Fibroblast of lung (primary cell): ENCODE measurements at regions not wholly inside any gene's neighbourhood (a gene's known extent, or its start where the extent isn't known, plus 50 kb on each side); places are given as distances from the start of the nearest gene placed in this dataset.

Experiments
- DNase-seq, 2 donors: peaks; one replicate each; pipeline versions ENCODE4 v3.0.0 to v3.0.0-alpha.2; 2010; ENCODE audit warnings: low read depth in 2 of 2
- H2AFZ ChIP-seq: 2 replicates; pipeline ENCODE4 v1.5.1; 2012; ENCODE audit warnings: low read length, control low read depth, inconsistent platforms
- H3K27ac ChIP-seq: 2 replicates; pipeline ENCODE4 v1.5.1; 2011; ENCODE audit warnings: low read length, control low read depth; ENCODE audit not compliant: insufficient read depth
- H3K27me3 ChIP-seq: 2 replicates; pipeline ENCODE4 v1.5.1; 2011; ENCODE audit warnings: mild to moderate bottlenecking, low read length; ENCODE audit not compliant: control insufficient read depth, insufficient read depth
- H3K36me3 ChIP-seq: 2 replicates; pipeline ENCODE4 v1.5.1; 2011; ENCODE audit warnings: low read length; ENCODE audit not compliant: control insufficient read depth, insufficient read depth
- H3K4me1 ChIP-seq: 2 replicates; pipeline ENCODE4 v1.5.1; 2011; ENCODE audit warnings: low read length; ENCODE audit not compliant: control insufficient read depth, insufficient read depth; ENCODE audit errors: extremely low read depth
- H3K4me2 ChIP-seq: 2 replicates; pipeline ENCODE4 v1.5.1; 2011; ENCODE audit warnings: low read length, control low read depth; ENCODE audit not compliant: insufficient read depth; ENCODE audit errors: extremely low read depth
- H3K4me3 ChIP-seq, 4 experiments: fragments of 200-600 bp in 1 of 4; sonication (generic) in 1 of 4; replicated peaks in 1 of 4; 2 replicates each; pipeline ENCODE4 v1.5.1; 2011 to 2016; ENCODE audit warnings: low read length in 4 of 4, low read depth in 3 of 4, mild to moderate bottlenecking in 3 of 4, control low read depth in 2 of 4, inconsistent platforms in 1 of 4, mixed read lengths in 1 of 4; ENCODE audit not compliant: insufficient read depth in 1 of 4; ENCODE audit errors: control extremely low read depth in 1 of 4
- H3K79me2 ChIP-seq: 2 replicates; pipeline ENCODE4 v1.5.1; 2012; ENCODE audit warnings: mild to moderate bottlenecking, low read length, inconsistent platforms; ENCODE audit not compliant: control insufficient read depth, insufficient read depth
- H3K9ac ChIP-seq: 2 replicates; pipeline ENCODE4 v1.5.1; 2011; ENCODE audit warnings: mild to moderate bottlenecking, low read length, control low read depth; ENCODE audit not compliant: insufficient read depth
- H3K9me3 ChIP-seq: 2 replicates; pipeline ENCODE4 v1.5.1; 2012; ENCODE audit warnings: low read depth, low read length; ENCODE audit not compliant: control insufficient read depth, insufficient read depth
- H4K20me1 ChIP-seq: 2 replicates; pipeline ENCODE4 v1.5.1; 2011; ENCODE audit warnings: low read length; ENCODE audit not compliant: control insufficient read depth, insufficient read depth; ENCODE audit errors: extremely low read depth
- CTCF ChIP-seq, 2 donors: IDR thresholded peaks in 1 of 2; conservative IDR thresholded peaks in 1 of 2; 1 replicate in 1 of 2; 2 replicates in 1 of 2; pipeline ENCODE4 v1.5.1; 2011 to 2012; ENCODE audit warnings: low read length in 2 of 2, control low read depth in 1 of 2, inconsistent platforms in 1 of 2, low read depth in 1 of 2, mild to moderate bottlenecking in 1 of 2
- EZH2 ChIP-seq: IDR thresholded peaks from 2 replicates; pipeline ENCODE4 v1.5.1; 2012; ENCODE audit warnings: low read length, control low read depth, mild to moderate bottlenecking; ENCODE audit errors: missing control alignments

- DNase-seq: no peak
- TF ChIP-seq EZH2 (no peak), CTCF (conservative IDR thresholded peaks at IDR 0.05 in 1 of 2, IDR thresholded peaks at IDR 0.05 in 1 of 2; ENCODE audit: low read depth in 1 of 2, low read length in 2 of 2) (no peak)
- Histone ChIP-seq H3K27me3 (no peaks in the 10 kb centered on the region), H3K4me3 (no peak overlapping the region), H3K4me2 (no peak overlapping the region), H3K4me1 (no peaks in the 10 kb centered on the region), H3K27ac (no peak overlapping the region), H3K9ac (no peak overlapping the region), H2AFZ (no peak overlapping the region), H4K20me1 (no peaks in the 10 kb centered on the region), H3K79me2 (no peaks in the 10 kb centered on the region), H3K36me3 (no peaks in the 10 kb centered on the region), H3K9me3 (no peaks in the 10 kb centered on the region)
These were observed 361.9 kb downstream of the BCKDHB start for GRCh38 chr6:80468398-80468797.

- H3K9ac ChIP-seq: no peak overlapping the region
- no peak for TF ChIP-seq CTCF (conservative IDR thresholded peaks at IDR 0.05 in 1 of 2, IDR thresholded peaks at IDR 0.05 in 1 of 2; ENCODE audit: low read depth in 1 of 2, low read length in 2 of 2)
- no peak for TF ChIP-seq EZH2
These were observed 360.9 kb downstream of the BCKDHB start for GRCh38 chr6:80467408-80467807.

GRCh38 chr6:80466981-80467380 is 360.5 kb downstream of the BCKDHB start:
- H3K27me3 ChIP-seq: no peaks in the 10 kb centered on the region
- no peak overlapping the region for H2AFZ ChIP-seq
- no peak overlapping the region for H3K4me3 ChIP-seq
- no peaks in the 10 kb centered on the region for H3K79me2 ChIP-seq
- no peak overlapping the region for H3K27ac ChIP-seq
- H3K4me1 ChIP-seq: no peaks in the 10 kb centered on the region
- H3K9me3 ChIP-seq: no peaks in the 10 kb centered on the region
- no peaks in the 10 kb centered on the region for H4K20me1 ChIP-seq
- H3K4me2 ChIP-seq: no peak overlapping the region
- H3K9ac ChIP-seq: no peak overlapping the region
- no peak for DNase-seq
- no peaks in the 10 kb centered on the region for H3K36me3 ChIP-seq
- TF ChIP-seq EZH2: no peak
- TF ChIP-seq CTCF (conservative IDR thresholded peaks at IDR 0.05 in 1 of 2, IDR thresholded peaks at IDR 0.05 in 1 of 2; ENCODE audit: low read depth in 1 of 2, low read length in 2 of 2): no peak

More at GRCh38 chr6:80467408-80467807, 360.9 kb downstream of the BCKDHB start:
- Histone ChIP-seq H3K9me3 (no peaks in the 10 kb centered on the region), H3K27me3 (no peaks in the 10 kb centered on the region), H3K4me2 (no peak overlapping the region), H3K4me1 (no peaks in the 10 kb centered on the region), H3K36me3 (no peaks in the 10 kb centered on the region), H3K79me2 (no peaks in the 10 kb centered on the region), H4K20me1 (no peaks in the 10 kb centered on the region), H3K27ac (no peak overlapping the region), H3K4me3 (no peak overlapping the region), H2AFZ (no peak overlapping the region)
- DNase-seq: no peak
